AG04449 (cell line): ENCODE measurements at regions not wholly inside any gene's neighbourhood (a gene's known extent, or its start where the extent isn't known, plus 50 kb on each side); places are given as distances from the start of the nearest gene placed in this dataset.

ENCODE experiments used
- CTCF ChIA-PET: fragments of 350-600 bp; formaldehyde crosslinking; extraction: SDS; loops from one replicate; lab custom pipeline; 2021; ENCODE audit warnings: antibody characterized with exemption; lab: Yijun Ruan, JAX
- POLR2A ChIA-PET: fragments of 400-600, 350-600 bp; formaldehyde crosslinking; extraction: SDS; loops from one replicate; lab custom pipeline; 2020; ENCODE audit warnings: antibody characterized with exemption, inconsistent platforms; lab: Yijun Ruan, JAX
- DNase-seq: peaks from one replicate; pipeline ENCODE4 v3.0.0-alpha.2; 2010; ENCODE audit warnings: low read depth, low spot score
- H3K4me3 ChIP-seq: 2 replicates; pipeline ENCODE4 v1.5.1; 2011; ENCODE audit warnings: low read depth, mild to moderate bottlenecking, control low read depth, low read length
- CTCF ChIP-seq: IDR thresholded peaks from one replicate; pipeline ENCODE4 v1.5.1; 2011; ENCODE audit warnings: mild to moderate bottlenecking, moderate library complexity, low read length, control low read depth, inconsistent platforms; ENCODE audit not compliant: insufficient read depth; ENCODE audit errors: missing control alignments

GRCh38 chr2:104772996-104773395 is 80.9 kb upstream of the POU3F3 start:
- ChIA-PET CTCF (no interaction called here), POLR2A (no interaction called here)
- DNase-seq, result no peak
- no peak for TF ChIP-seq CTCF
- no peak overlapping the region for H3K4me3 ChIP-seq

GRCh38 chr2:104774631-104775030 is 79.3 kb upstream of the POU3F3 start:
- no peak overlapping the region for H3K4me3 ChIP-seq
- POLR2A ChIA-PET, result no interaction called here
- TF ChIP-seq CTCF, result no peak
- no peak for DNase-seq
- CTCF ChIA-PET, result no interaction called here

- no peak for DNase-seq
- CTCF ChIA-PET, result no interaction called here
- TF ChIP-seq CTCF, result no peak
- POLR2A ChIA-PET, result no interaction called here
- no peak overlapping the region for H3K4me3 ChIP-seq
Measured at GRCh38 chr2:104777721-104778120, 76.2 kb upstream of the POU3F3 start.

GRCh38 chr2:104781151-104781550 is 72.8 kb upstream of the POU3F3 start:
- no peak for TF ChIP-seq CTCF
- no peak for DNase-seq
- ChIA-PET POLR2A (no interaction called here), CTCF (no interaction called here)
- no peak overlapping the region for H3K4me3 ChIP-seq

GRCh38 chr2:104784264-104784663 is 69.7 kb upstream of the POU3F3 start:
- ChIA-PET POLR2A (no interaction called here), CTCF (interaction anchor here (1.8 kb wide), 1 partner anchor 66 kb away, joined by 4 read pairs; no protein-coding TSS in a partner anchor)
- DNase-seq, result no peak

GRCh38 chr2:104786204-104786603 is 67.7 kb upstream of the POU3F3 start:
- ChIA-PET CTCF (interaction anchor here (1.2 kb wide), 1 partner anchor 63 kb away, joined by 4 read pairs; no protein-coding TSS in a partner anchor), POLR2A (no interaction called here)
- no peak for DNase-seq
- no peak for TF ChIP-seq CTCF
- no peak overlapping the region for H3K4me3 ChIP-seq

More at GRCh38 chr2:104784264-104784663, 69.7 kb upstream of the POU3F3 start:
- H3K4me3 ChIP-seq, result no peak overlapping the region
- TF ChIP-seq CTCF, result no peak
